ENCODE measurements at regions not wholly inside any gene's neighbourhood (a gene's known extent, or its start where the extent isn't known, plus 50 kb on each side); places are given as distances from the start of the nearest gene placed in this dataset.

- Histone ChIP-seq H3K4me1 (ENCODE audit: control insufficient read depth, low read length) (no peaks in the 10 kb centered on the region), H3K9me2 (replicated peaks; ENCODE audit: control insufficient read depth, low read length) (no peaks in the 10 kb centered on the region), H3K36me3 (ENCODE audit: control insufficient read depth, low read length) (no peaks in the 10 kb centered on the region), H4K20me1 (ENCODE audit: control insufficient read depth, insufficient read depth, low read depth, low read length) (no peaks in the 10 kb centered on the region), H3K27ac (ENCODE audit: low read depth, low read length) (no peak overlapping the region), H3K9me3 (ENCODE audit: control insufficient read depth, insufficient read depth, low read length) (no peaks in the 10 kb centered on the region), H3K27me3 (ENCODE audit: control insufficient read depth, low read length) (peaks cover 11% of the 10 kb centered on the region; the same call in 1 of the 2 replicates), H3K4me2 (ENCODE audit: low read length) (no peak overlapping the region), H3F3A (ENCODE audit: control insufficient read depth, insufficient read depth) (no peaks in the 10 kb centered on the region), H3K79me2 (ENCODE audit: control insufficient read depth, low read length) (no peaks in the 10 kb centered on the region), H3K4me3 (ENCODE audit: low read length) (no peak overlapping the region)
- TF ChIP-seq CTCF (IDR thresholded peaks at IDR 0.05; ENCODE audit: low read depth, low read length, poor library complexity, severe bottlenecking) (no peak), EZH2phosphoT487 (IDR thresholded peaks at IDR 0.05; ENCODE audit: borderline replicate concordance, low read length) (no peak)
Measured at GRCh38 chr2:14975381-14975780, 342.9 kb downstream of the LRATD1 start.

GRCh38 chr2:14977021-14977420 is 344.5 kb downstream of the LRATD1 start:
- Histone ChIP-seq H3K4me2 (ENCODE audit: low read length) (no peak overlapping the region), H3K9me2 (replicated peaks; ENCODE audit: control insufficient read depth, low read length) (no peaks in the 10 kb centered on the region), H3K27ac (ENCODE audit: low read depth, low read length) (no peak overlapping the region), H3K4me1 (ENCODE audit: control insufficient read depth, low read length) (no peaks in the 10 kb centered on the region), H4K20me1 (ENCODE audit: control insufficient read depth, insufficient read depth, low read depth, low read length) (no peaks in the 10 kb centered on the region), H3K9me3 (ENCODE audit: control insufficient read depth, insufficient read depth, low read length) (no peaks in the 10 kb centered on the region), H3F3A (ENCODE audit: control insufficient read depth, insufficient read depth) (no peaks in the 10 kb centered on the region), H3K36me3 (ENCODE audit: control insufficient read depth, low read length) (no peaks in the 10 kb centered on the region), H3K27me3 (ENCODE audit: control insufficient read depth, low read length) (peaks cover 11% of the 10 kb centered on the region; the same call in 1 of the 2 replicates), H3K4me3 (ENCODE audit: low read length) (no peak overlapping the region), H3K79me2 (ENCODE audit: control insufficient read depth, low read length) (no peaks in the 10 kb centered on the region)
- no peak for TF ChIP-seq EZH2phosphoT487 (IDR thresholded peaks at IDR 0.05; ENCODE audit: borderline replicate concordance, low read length)
- TF ChIP-seq CTCF (IDR thresholded peaks at IDR 0.05; ENCODE audit: low read depth, low read length, poor library complexity, severe bottlenecking), result no peak

GRCh38 chr2:14978845-14979244 is 346.3 kb downstream of the LRATD1 start:
- Histone ChIP-seq H3K27me3 (ENCODE audit: control insufficient read depth, low read length) (peaks cover 10% of the 10 kb centered on the region; the same call in 1 of the 2 replicates), H3K9me3 (ENCODE audit: control insufficient read depth, insufficient read depth, low read length) (no peaks in the 10 kb centered on the region), H3K27ac (ENCODE audit: low read depth, low read length) (no peak overlapping the region), H3K4me1 (ENCODE audit: control insufficient read depth, low read length) (no peaks in the 10 kb centered on the region), H3K4me3 (ENCODE audit: low read length) (no peak overlapping the region), H3K9me2 (replicated peaks; ENCODE audit: control insufficient read depth, low read length) (no peaks in the 10 kb centered on the region), H3K4me2 (ENCODE audit: low read length) (no peak overlapping the region), H4K20me1 (ENCODE audit: control insufficient read depth, insufficient read depth, low read depth, low read length) (no peaks in the 10 kb centered on the region), H3F3A (ENCODE audit: control insufficient read depth, insufficient read depth) (no peaks in the 10 kb centered on the region), H3K79me2 (ENCODE audit: control insufficient read depth, low read length) (no peaks in the 10 kb centered on the region), H3K36me3 (ENCODE audit: control insufficient read depth, low read length) (no peaks in the 10 kb centered on the region)
- TF ChIP-seq EZH2phosphoT487 (IDR thresholded peaks at IDR 0.05; ENCODE audit: borderline replicate concordance, low read length), result no peak
- no peak for TF ChIP-seq CTCF (IDR thresholded peaks at IDR 0.05; ENCODE audit: low read depth, low read length, poor library complexity, severe bottlenecking)

All from DOHH2 (cell line).